Stimulated activated CD8-positive, alpha-beta memory T cell treated with anti-CD3 and anti-CD28 coated beads, Interleukin-12 subunit alpha, Interleukin-12 subunit beta, amount 100 ng/mL, for 24 hours (primary cell): ENCODE measurements at regions not wholly inside any gene's neighbourhood (a gene's known extent, or its start where the extent isn't known, plus 50 kb on each side); places are given as distances from the start of the nearest gene placed in this dataset.
"Not testable (repeated sequence)": the region's sequence is repeated elsewhere in the genome, so short reads cannot be mapped to it uniquely, and the experiment has no call there.

Source experiments
- DNase-seq: peaks from one replicate; pipeline ENCODE4 v3.0.0-alpha.2; 2020; ENCODE audit errors: extremely low read depth

- DNase-seq = no peak
These were observed 54.3 kb upstream of the CIT start for GRCh38 chr12:119931402-119931801.

GRCh38 chr12:119932921-119933320 is 55.8 kb upstream of the CIT start:
- DNase-seq = no peak

GRCh38 chr12:119934780-119935179 is 54.3 kb upstream of the BICDL1 start:
- DNase-seq = not testable (repeated sequence)

GRCh38 chr12:119936705-119937311 is 52.2 kb upstream of the BICDL1 start:
- no peak for DNase-seq

GRCh38 chr12:119938049-119938667 is 50.9 kb upstream of the BICDL1 start:
- peak; percentile 10 for DNase-seq
